ENCODE measurements at regions not wholly inside any gene's neighbourhood (a gene's known extent, or its start where the extent isn't known, plus 50 kb on each side); places are given as distances from the start of the nearest gene placed in this dataset.

GRCh38 chr9:135353935-135354334 lies 125.6 kb upstream of the PPP1R26 start:
- H3K9me3 ChIP-seq, result no peaks in the 10 kb centered on the region
- no peak for TF ChIP-seq POLR2A (IDR thresholded peaks at IDR 0.05)
- no peak for TF ChIP-seq CTCF (IDR thresholded peaks at IDR 0.05)
- no peak for TF ChIP-seq POLR2AphosphoS5 (IDR thresholded peaks at IDR 0.05)
- DNase-seq (ENCODE audit: low spot score in 2 of 2), result no peak
- no peak overlapping the region for H3K4me3 ChIP-seq
- H3K36me3 ChIP-seq, result no peaks in the 10 kb centered on the region
- no peaks in the 10 kb centered on the region for H3K4me1 ChIP-seq
- H3K27ac ChIP-seq, result no peak overlapping the region
- intact Hi-C loops (cut with DNase I; ENCODE audit: low total_unique reads), result no loop called here
- H3K27me3 ChIP-seq, result peaks cover 0 to 26% of the 10 kb centered on the region in 2 donors

DNA sequence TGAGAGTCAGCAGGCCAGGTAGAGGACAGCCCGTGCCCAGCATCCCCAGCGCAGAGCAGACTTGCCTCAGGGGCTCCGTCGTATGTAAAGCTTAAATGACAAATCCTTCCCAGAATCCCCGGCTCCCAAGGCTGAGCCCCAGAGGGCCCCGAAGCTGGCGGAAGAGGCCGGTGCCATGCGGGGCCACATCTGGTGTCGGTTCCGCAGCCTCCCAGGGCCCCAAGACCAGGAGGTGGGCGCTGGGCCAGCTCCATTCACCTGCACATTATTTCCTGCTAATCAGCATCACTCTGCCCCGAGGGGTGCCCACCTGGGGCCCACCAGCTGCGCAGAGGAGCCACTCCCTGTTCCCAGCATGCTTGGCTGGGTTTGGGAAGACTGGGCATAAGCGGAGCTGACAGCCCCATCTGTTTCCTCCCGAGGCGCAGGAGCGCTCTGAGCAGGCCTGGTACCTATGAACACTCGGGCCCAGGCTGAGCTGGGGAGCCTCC lies 124.0 kb upstream of the PPP1R26 start:
- TF ChIP-seq POLR2A (IDR thresholded peaks at IDR 0.05), result no peak
- no peak for TF ChIP-seq POLR2AphosphoS5 (IDR thresholded peaks at IDR 0.05)
- no peak for TF ChIP-seq CTCF (IDR thresholded peaks at IDR 0.05)
- Histone ChIP-seq H3K36me3 (no peaks in the 10 kb centered on the region), H3K4me3 (no peak overlapping the region), H3K27me3 (peaks cover 0 to 15% of the 10 kb centered on the region in 2 donors), H3K9me3 (no peaks in the 10 kb centered on the region), H3K27ac (no peak overlapping the region), H3K4me1 (no peaks in the 10 kb centered on the region)
- intact Hi-C loops (cut with DNase I; ENCODE audit: low total_unique reads), result loop anchor here (1.0 kb wide), 1 partner anchor 33 kb away; no protein-coding TSS in a partner anchor
- DNase-seq (ENCODE audit: low spot score in 2 of 2), result no peak

DNA sequence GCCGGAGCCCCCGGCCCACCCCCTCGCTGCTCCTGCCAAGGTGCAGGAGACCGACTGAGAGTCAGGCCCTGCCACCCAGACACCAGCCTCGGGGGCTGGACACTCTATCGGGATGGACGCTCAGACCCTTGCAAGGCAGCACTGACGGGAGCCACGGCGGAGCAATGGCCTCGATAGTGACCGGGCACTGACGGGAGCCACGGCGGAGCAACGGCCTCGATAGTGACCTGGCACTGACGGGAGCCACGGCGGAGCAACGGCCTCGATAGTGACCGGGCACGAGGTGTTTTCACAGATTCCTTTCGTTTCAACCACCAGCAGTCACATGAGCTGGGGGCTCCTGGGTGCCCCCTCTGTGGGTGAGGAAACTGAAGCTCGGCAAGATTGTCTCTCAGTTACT lies 123.6 kb upstream of the PPP1R26 start:
- intact Hi-C loops (cut with DNase I; ENCODE audit: low total_unique reads), result loop anchor here (1.0 kb wide), 1 partner anchor 32 kb away; no protein-coding TSS in a partner anchor
- no peak for DNase-seq (ENCODE audit: low spot score in 2 of 2)
- no peak for TF ChIP-seq CTCF (IDR thresholded peaks at IDR 0.05)
- no peak for TF ChIP-seq POLR2A (IDR thresholded peaks at IDR 0.05)
- no peak for TF ChIP-seq POLR2AphosphoS5 (IDR thresholded peaks at IDR 0.05)
- no peaks in the 10 kb centered on the region for H3K9me3 ChIP-seq
- no peak overlapping the region for H3K27ac ChIP-seq
- no peaks in the 10 kb centered on the region for H3K4me1 ChIP-seq
- H3K4me3 ChIP-seq, result no peak overlapping the region
- no peaks in the 10 kb centered on the region for H3K36me3 ChIP-seq
- peaks cover 0 to 13% of the 10 kb centered on the region in 2 donors for H3K27me3 ChIP-seq

DNA sequence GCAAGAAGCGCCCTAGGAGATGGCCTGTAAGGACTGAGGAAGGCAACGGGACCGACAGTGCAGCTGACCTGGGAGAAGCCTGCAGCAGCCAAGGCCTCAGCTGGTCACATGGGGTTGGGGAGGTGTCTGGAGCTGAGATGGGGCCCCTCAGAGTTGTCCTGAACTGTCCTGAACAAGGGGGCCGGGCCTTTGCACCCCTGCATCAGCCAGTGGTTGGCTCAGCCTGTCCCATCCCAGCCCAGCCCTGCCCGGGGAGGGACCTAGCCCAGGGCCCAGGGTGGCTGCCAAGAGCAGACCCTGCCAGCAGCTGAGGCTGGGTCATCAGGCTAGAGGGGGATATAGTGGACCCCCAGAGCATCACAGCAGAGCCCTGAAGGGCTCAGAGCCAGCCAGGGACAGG lies 122.8 kb upstream of the PPP1R26 start:
- intact Hi-C loops (cut with DNase I; ENCODE audit: low total_unique reads), result loop anchor here (1.0 kb wide), 1 partner anchor 32 kb away; no protein-coding TSS in a partner anchor
- Histone ChIP-seq H3K27me3 (peaks cover 0 to 12% of the 10 kb centered on the region in 2 donors), H3K27ac (no peak overlapping the region), H3K4me3 (no peak overlapping the region), H3K9me3 (no peaks in the 10 kb centered on the region), H3K4me1 (no peaks in the 10 kb centered on the region), H3K36me3 (no peaks in the 10 kb centered on the region)
- DNase-seq (ENCODE audit: low spot score in 2 of 2), result no peak
- TF ChIP-seq CTCF (IDR thresholded peaks at IDR 0.05), result no peak
- no peak for TF ChIP-seq POLR2A (IDR thresholded peaks at IDR 0.05)
- TF ChIP-seq POLR2AphosphoS5 (IDR thresholded peaks at IDR 0.05), result no peak

- no peaks in the 10 kb centered on the region for H3K36me3 ChIP-seq
- intact Hi-C loops (cut with DNase I; ENCODE audit: low total_unique reads), result no loop called here
- H3K27me3 ChIP-seq, result peaks cover 0 to 8% of the 10 kb centered on the region in 2 donors
Observed at GRCh38 chr9:135357863-135358551, 121.6 kb upstream of the PPP1R26 start.

More at GRCh38 chr9:135357863-135358551, 121.6 kb upstream of the PPP1R26 start:
- no peaks in the 10 kb centered on the region for H3K9me3 ChIP-seq
- DNase-seq (ENCODE audit: low spot score in 2 of 2), result no peak
- H3K27ac ChIP-seq, result no peak overlapping the region
- TF ChIP-seq CTCF (IDR thresholded peaks at IDR 0.05), result no peak
- no peak for TF ChIP-seq POLR2AphosphoS5 (IDR thresholded peaks at IDR 0.05)
- no peak for TF ChIP-seq POLR2A (IDR thresholded peaks at IDR 0.05)
- no peak overlapping the region for H3K4me3 ChIP-seq
- H3K4me1 ChIP-seq, result no peaks in the 10 kb centered on the region

All from breast epithelium (tissue), 4 donors.